ENCODE measurements at regions not wholly inside any gene's neighbourhood (a gene's known extent, or its start where the extent isn't known, plus 50 kb on each side); places are given as distances from the start of the nearest gene placed in this dataset.

DNA sequence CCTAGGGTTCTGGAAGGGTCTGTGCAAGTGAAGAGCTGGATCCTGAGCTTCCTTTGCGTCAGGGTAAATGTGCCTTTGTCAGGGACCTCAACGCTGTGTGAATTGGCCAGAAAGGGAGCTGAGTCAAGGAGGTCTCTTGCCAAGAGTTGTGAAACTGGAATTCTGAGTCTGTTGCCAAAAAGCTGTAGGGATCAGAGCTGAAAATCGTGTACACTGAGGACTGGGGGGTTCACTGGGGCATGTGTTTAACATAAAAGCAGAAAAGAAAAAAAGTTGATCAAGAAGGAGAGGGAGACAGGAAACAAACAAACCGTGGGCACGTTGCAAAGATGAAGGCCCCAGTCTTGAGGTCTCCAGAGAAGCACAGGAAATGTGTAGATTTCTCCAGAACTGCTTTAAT lies 1081.5 kb downstream of the VRK1 start:
- TF ChIP-seq, protein P1, sequence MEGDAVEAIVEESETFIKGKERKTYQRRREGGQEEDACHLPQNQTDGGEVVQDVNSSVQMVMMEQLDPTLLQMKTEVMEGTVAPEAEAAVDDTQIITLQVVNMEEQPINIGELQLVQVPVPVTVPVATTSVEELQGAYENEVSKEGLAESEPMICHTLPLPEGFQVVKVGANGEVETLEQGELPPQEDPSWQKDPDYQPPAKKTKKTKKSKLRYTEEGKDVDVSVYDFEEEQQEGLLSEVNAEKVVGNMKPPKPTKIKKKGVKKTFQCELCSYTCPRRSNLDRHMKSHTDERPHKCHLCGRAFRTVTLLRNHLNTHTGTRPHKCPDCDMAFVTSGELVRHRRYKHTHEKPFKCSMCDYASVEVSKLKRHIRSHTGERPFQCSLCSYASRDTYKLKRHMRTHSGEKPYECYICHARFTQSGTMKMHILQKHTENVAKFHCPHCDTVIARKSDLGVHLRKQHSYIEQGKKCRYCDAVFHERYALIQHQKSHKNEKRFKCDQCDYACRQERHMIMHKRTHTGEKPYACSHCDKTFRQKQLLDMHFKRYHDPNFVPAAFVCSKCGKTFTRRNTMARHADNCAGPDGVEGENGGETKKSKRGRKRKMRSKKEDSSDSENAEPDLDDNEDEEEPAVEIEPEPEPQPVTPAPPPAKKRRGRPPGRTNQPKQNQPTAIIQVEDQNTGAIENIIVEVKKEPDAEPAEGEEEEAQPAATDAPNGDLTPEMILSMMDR (IDR thresholded peaks at IDR 0.05; ENCODE audit: low read depth, low read length), result no peak
- TF ChIP-seq, protein P2, sequence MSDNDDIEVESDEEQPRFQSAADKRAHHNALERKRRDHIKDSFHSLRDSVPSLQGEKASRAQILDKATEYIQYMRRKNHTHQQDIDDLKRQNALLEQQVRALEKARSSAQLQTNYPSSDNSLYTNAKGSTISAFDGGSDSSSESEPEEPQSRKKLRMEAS (IDR thresholded peaks at IDR 0.05; ENCODE audit: low read depth, low read length), result no peak

Measured in NB4 (cell line).